HT1080 (cell line): ENCODE measurements at regions not wholly inside any gene's neighbourhood (a gene's known extent, or its start where the extent isn't known, plus 50 kb on each side); places are given as distances from the start of the nearest gene placed in this dataset.
"Not testable (repeated sequence)": the region's sequence is repeated elsewhere in the genome, so short reads cannot be mapped to it uniquely, and the experiment has no call there.

ENCODE experiments used
- DNase-seq: peaks from one replicate; pipeline ENCODE4 v3.0.0-alpha.2; 2015; ENCODE audit warnings: low read depth

DNA sequence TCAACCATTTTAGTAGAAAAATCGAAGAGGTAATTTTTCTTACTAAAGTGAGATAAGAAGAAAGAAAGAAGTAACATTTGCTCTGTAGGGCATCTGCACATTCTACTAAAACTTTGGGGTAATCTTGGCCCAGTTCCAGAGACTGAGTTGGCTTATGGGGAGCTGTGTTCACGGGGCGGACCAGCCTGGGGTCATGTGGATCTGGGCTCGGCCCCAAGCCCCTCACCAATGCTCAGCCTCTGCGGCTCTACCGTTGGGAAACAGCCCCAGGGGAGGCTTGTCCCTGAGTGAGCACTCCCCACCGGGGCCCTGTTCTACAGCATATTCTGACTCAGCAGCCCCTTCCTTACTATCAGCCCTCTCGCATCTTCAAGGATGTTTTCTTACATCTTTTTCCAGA lies 132.3 kb downstream of the RTP5 start:
- DNase-seq, result no peak

DNA sequence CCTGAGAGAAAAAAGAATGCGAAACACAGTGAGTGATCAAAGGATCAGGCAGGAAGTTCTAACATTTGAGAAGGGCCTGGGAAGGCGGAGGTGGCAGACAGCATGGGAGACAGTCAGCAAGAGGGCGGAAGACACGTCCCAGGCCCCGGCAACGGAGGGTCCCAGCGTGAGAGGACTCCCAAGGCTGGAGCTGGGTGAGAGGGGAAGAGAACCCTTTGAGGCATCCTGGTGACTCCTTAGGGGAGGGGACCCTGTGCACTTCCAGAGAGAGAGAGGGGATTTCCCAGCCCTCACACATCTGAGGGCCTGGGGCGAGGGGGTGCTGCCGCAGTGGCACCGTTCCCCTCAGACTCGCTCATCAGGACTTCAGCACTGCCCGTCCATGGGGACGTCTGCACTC lies 133.4 kb downstream of the RTP5 start:
- DNase-seq, result no peak

DNA sequence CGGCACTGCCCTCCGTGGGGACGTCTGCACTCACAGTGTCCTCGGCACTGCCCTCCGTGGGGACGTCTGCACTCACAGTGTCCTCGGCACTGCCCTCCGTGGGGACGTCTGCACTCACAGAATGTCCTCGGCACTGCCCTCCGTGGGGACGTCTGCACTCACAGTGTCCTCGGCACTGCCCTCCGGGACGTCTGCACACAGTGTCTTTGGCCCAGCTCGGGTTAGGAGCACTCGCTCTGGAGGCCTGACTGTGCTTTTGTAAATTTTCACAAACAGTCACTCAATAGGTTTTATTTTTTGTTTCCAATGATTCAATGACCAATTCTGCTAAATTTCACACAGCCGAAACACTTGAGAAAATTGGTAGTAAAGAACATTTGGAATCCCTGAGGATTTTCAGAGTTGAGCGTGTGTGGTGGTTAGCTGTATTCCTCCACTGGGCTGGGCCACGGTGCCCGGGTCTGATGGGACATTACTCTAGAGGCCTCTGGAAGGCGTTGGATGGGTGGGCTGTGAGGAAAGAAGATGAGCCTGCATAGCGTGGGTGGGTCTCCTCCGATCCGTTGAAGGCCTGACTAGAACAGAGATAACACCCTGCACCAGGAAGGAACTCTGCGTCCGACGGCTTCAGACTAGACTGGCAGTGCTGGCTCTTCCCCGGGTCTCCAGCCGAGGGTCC lies 134.8 kb downstream of the RTP5 start:
- DNase-seq, result no peak

DNA sequence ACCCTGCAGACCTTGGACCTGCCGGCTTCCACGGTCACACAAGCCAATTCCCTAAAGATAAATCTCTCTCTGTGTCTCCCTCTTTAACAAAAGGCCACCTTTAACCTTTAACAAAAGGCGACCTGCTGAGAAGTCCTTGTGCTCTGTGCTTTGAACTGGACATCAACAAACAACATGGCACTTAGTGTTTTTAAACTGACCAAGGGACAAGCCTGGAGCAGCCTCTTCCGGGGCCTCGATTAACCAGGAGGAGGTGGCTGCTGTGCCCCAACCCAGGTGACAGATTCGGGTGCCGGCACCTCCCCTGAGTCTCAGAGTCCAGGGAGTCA lies 135.3 kb downstream of the RTP5 start:
- DNase-seq, result no peak

DNA sequence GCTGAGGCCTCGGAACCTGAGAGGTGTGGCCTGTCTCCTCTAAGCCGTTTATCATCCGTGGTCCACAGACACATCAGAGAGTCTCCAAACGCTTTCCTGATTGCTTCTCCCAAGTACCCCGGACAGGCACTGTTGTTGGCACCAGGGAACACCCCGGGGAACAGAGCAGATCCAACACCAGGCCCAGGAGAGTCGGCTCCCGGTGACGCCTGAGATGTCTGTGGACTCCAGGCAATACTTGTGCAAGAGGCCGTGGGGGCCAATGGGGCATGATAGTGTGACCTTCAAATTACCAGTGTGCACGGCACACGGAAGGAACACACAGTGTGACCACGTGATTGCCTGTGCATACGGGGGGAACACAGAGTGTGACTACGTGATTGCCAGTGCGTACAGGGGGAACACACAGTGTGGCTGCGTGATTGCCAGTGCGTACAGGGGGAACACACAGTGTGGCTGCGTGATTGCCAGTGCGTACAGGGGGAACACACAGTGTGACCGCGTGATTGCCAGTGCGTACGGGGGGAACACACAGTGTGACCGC lies 136.6 kb downstream of the RTP5 start:
- DNase-seq, result not testable (repeated sequence)

DNA sequence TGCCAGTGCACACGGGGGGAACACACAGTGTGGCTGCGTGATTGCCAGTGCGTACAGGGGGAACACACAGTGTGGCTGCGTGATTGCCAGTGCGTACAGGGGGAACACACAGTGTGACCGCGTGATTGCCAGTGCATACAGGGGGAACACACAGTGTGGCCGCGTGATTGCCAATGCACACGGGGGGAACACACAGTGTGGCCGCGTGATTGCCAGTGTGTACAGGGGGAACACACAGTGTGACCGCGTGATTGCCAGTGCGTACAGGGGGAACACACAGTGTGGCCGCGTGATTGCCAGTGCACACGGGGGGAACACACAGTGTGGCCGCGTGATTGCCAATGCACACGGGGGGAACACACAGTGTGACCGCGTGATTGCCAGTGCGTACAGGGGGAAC lies 139.4 kb downstream of the RTP5 start:
- not testable (repeated sequence) for DNase-seq

DNA sequence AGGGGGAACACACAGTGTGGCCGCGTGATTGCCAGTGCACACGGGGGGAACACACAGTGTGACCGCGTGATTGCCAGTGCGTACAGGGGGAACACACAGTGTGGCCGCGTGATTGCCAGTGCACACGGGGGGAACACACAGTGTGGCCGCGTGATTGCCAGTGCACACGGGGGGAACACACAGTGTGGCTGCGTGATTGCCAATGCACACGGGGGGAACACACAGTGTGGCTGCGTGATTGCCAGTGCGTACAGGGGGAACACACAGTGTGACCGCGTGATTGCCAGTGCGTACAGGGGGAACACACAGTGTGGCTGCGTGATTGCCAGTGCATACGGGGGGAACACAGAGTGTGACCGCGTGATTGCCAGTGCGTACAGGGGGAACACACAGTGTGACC lies 140.3 kb downstream of the RTP5 start:
- DNase-seq, result not testable (repeated sequence)

DNA sequence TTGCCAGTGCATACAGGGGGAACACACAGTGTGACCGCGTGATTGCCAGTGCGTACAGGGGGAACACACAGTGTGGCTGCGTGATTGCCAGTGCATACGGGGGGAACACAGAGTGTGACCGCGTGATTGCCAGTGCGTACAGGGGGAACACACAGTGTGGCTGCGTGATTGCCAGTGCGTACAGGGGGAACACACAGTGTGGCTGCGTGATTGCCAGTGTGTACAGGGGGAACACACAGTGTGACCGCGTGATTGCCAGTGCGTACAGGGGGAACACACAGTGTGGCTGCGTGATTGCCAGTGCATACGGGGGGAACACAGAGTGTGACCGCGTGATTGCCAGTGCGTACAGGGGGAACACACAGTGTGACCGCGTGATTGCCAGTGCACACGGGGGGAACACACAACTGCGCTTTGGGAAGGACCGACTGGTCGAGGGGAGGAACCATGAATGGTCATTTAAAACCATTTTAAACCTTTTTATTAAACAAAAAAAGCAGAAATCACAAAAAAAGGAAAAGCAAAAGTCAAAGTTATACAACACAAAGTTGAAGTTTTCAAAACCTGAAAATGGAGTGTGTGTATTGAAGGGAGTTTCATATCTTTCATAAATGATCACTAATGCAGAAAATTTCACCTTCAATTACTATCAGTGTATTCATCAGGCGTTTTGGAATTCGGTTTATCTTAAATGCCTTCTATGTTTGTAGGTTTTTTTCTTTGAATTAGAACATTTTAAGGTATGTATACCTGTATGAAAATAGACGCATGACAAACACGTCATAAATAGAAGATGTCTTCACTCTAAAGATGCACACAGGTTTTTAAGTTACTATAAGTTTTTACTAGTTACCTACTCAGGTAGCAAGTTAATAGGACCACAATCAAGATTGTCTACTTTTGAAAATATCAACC lies 141.0 kb downstream of the RTP5 start:
- not testable (repeated sequence) for DNase-seq

DNA sequence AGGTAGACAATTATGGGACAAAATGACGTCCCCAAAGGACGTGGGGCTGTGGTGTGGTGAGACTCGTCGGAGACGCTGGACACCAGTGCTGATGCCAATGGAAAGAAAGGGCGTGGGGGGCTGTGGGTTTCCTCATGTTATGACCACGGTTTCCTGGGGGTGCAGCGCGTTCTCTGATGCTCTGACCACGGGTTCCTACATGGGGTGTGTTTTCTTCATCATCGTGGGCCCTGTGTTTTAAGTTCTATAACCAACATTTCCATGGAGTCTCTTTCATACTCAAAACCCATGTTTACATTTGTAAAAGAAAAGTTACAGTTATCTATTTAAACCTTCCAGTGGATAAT lies 141.6 kb downstream of the RTP5 start:
- no peak for DNase-seq

DNA sequence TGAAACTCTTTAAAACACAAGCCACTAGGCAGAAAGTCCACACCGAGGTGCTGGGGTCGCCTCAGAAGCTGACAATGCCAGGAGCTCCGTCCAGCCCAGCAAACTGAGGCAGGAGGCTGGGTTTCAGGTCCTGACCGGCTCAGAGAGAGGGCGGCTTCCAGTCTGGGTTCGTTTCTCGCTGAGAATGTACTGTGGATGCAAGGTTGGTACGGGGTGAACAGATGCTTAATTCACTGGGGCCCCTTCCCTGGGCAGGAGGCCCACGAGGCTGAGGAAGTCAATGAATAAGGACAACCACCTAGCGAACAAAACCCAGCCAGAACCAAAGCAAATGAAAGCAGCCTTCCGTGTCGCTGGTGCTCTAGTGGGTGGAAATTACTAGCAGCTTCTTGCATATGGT lies 142.0 kb downstream of the RTP5 start:
- no peak for DNase-seq

DNA sequence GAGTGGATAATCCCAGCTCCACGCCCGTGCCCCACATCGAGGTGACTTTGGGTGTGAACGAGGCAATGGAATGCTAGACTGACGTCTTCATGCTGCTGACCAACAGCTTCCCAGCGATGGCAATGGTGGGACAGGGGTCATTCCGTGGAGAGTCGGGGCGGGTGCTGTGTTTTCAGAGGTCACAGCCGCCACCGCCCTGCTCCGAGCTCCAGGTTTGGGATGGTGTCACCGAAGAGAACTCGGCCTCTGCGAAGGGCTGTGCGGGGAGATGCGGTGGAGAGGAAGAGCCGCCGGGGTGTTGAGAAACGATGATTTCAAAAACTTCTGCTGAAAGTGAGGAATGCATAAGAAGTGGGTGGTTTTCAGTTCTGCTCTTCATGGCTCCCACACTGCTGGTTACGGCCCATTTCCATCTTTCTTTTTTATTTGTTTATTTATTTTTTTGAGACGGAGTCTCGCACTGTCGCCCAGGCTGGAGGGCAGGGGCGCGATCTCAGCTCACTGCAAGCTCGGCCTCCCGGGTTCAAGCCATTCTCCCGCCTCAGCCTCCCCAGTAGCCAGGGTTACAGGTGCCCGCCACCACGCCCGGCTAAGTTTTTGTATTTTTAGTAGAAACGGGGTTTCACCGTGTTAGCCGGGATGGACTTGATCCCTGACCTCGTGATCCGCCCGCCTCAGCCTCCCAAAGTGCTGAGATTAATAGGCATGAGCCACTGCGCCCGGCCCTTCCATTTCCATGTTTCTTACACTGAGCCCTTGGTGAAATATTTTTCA lies 142.6 kb downstream of the RTP5 start:
- DNase-seq, result no peak

DNA sequence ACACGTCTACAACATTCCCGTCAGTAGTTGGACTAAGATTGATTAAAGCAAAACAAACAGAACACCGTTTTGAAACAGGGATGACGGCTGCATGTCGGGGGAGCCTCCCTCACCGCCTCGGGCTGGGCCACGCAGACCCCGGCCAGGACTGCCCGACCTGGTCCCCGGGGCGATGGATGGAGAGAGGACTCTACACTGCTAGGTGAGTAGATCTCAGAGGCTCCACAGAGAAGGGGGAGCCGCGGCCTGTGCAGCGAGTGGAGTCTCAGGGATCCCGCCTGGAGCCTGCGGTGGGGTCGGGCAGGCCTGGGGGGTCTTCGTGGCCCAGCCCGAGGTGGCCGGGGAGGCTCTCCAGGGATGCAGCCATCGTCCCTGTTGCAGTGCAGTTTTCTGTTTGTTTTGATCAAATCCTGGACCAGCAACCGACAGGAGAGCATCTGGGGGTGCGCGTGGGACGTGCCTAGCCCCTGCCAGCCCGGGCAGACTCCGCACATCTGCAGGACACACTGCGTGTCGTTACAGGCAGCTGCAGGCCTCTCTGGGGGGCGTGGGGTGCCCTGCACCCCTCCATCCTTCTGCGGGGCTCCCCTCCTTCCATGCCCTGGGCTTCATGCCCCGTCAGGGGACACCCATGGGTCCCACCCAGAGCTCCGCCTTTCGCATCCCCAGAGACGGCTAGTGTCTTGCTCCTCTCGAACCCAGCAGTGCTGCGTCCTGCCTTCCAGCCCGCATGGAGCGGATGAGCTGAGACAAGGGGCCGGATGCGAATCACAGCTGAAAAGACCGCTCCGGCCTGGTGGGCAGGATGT lies 143.6 kb downstream of the RTP5 start:
- no peak for DNase-seq

DNA sequence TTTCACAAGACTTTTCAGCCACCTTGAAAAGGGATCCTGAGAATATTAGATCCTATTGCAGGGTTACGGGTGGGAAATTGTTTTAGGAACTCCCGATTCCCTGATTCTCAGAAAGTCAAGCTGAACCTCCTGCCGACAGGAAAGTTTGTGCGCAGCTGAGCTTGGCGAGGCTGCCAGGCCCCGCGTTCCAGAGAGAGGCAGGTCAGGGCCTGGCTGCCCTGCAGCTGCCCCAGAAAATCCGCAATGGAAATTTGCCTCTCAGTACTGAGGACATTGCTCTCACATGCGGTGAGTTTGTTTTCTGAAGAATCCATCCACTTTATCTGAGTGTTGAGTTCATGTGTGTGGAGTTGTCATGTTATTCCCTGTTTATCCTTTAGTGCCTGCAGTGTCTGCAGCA lies 144.2 kb downstream of the RTP5 start:
- DNase-seq, result no peak

DNA sequence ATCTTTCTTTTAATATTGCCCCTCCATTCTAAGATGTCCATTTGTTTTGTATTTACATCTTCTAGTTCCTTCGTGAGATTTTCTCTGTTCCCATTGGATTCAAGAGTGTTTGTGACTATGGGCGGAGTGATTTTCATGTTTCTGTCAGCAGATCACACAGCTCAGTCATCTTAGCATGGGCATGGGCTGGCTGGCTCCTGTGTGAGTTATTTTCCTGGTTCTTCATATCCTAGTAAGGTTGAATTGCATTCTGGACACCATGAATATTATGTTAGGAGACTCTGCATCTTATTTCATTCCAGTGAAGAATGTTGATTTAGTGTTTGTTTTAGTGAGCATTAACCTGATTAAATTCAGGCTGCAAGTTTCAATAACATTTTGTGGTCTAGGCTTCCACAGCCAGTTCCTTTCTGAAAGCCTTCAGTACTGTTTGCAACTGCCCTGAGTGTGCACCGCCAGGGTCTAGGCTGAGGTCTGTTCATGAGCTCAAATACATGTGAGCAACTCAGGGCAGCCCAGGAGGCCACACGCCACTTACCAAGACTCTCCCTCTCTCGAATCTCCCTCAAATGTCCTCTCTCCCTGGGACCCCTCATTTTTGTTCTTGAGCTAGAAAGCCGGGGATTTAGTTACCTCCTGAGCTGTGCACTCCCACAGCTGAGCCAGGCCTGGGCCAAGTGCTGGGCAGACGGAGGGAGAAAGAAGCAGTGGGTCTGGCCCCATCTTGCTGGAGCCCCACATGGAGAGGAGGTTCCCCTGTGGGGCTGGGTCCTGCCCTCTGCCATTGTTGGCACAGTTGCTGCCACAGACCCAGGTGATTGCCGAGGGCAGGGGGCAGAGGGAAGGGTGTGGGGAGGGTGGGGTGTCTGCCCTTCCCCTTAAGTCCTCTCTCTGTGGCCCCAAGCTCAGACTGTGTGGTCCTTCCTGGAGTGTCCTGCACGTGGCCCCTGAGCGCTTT lies 145.9 kb downstream of the RTP5 start:
- no peak for DNase-seq

DNA sequence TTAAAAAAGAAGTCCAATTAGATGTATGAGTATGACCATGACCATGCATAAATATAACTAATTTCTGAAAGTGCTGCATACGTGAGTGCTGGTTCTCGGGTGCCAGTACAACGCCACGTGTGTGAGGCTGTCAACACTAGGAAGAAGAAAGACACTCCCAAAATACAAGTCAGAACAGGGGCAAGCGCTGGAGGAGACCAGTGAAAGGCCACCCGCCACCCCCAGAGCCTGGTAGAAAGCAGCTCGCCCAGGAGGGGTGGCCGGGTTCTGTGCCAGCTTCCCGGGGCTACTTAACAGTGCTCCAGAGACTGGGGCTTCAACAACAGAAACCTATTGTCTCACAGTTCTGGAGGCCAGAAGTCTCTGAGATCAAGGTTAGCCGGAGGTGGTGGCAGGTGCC lies 147.6 kb downstream of the RTP5 start:
- DNase-seq, result no peak

DNA sequence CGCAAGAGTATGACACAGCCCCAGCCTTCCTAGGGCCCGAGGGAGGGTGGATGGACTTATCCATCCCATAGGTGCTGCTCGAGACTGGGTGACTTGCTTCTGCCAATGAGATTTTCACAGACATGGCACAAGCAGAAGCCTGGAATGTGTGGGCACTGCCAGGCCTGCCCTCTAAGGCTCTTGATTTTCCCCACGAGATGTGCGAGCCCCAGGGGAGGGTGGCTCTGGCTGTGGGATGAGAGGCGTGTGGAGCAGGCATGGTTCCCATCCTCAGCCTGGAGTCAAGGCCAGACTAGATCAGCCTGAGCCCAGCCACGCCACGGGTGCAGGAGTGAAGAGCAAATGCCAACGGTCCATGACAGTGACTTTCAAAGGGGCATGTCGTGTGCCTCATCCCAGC lies 148.9 kb downstream of the RTP5 start:
- not testable (repeated sequence) for DNase-seq

DNA sequence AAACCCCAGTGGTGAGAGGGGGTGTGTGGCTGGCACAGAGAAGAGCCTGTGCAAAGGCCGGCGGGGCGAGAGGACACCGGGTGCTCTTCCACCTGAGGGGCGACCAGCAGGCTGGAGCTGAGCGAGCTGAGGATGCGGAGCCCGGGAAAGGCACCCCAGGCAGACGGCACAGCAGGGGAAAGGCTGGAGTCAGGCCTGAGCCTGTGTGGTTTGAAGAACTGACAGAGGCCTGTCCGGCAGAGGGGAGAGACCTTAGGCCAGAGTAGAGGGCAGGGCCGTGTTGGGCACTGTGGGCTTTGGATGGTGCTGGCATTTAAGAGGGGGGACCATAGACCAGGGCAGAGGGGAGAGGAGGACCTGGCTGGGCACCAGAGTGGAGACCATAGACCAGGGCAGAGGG lies 149.8 kb downstream of the RTP5 start:
- no peak for DNase-seq

DNA sequence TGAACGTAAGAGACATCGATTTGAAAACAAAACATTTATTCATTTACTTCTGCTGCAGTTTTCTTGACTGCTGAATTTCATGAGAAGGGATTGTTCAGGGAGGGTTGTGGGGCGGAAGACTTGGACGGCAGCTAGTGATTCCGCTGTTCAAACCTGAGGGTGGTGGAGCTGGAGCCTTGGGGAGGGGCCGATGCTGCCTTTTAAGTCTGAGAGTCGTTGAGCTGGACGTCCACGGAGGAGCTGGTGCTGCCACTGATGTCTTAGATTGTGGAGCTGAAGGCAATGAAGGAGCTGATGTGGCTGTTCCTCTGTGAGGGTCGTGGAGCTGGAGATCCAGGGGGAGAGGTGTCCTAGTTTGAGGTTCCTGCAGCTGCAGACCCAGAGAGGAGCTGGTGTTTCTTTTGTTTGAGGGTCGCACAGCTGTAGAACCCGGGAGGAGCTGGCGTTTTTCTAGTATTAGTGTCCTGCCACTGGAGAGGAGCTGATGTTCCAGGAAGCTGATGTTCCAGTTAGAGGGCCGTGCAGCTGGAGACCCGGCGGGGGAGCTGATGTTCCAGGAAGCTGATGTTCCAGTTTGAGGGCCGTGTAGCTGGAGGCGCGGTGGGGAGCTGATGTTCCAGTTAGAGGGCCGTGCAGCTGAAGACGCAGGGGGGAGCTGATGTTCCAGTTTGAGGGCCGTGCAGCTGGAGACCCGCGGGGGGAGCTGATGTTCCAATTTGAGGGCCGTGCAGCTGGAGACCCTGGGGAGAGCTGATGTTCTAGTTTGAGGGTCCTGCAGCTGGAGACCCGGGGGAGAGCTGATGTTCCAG lies 150.9 kb downstream of the RTP5 start:
- no peak for DNase-seq
